ENCODE measurements at regions not wholly inside any gene's neighbourhood (a gene's known extent, or its start where the extent isn't known, plus 50 kb on each side); places are given as distances from the start of the nearest gene placed in this dataset.
"Not testable (repeated sequence)": the region's sequence is repeated elsewhere in the genome, so short reads cannot be mapped to it uniquely, and the experiment has no call there.

GRCh38 chr9:25742256-25742655, 64.0 kb upstream of the TUSC1 start:
- no peaks in the 10 kb centered on the region for H3K9me3 ChIP-seq
- no peaks in the 10 kb centered on the region for H3K4me1 ChIP-seq
- H3K27ac ChIP-seq: no peak overlapping the region
- DNase-seq: no peak
- no peaks in the 10 kb centered on the region for H3K27me3 ChIP-seq
- intact Hi-C loops (cut with DNase I): no loop called here
- no peak overlapping the region for H3K4me3 ChIP-seq
- no peak for TF ChIP-seq CTCF (IDR thresholded peaks at IDR 0.05)
- H3K36me3 ChIP-seq: no peaks in the 10 kb centered on the region
- H3K9ac ChIP-seq (ENCODE audit: low read depth in 2 of 2, low read length in 2 of 2): no peak overlapping the region

- H3K36me3 ChIP-seq: no peaks in the 10 kb centered on the region
- no peak overlapping the region for H3K27ac ChIP-seq
- DNase-seq: no peak
- H3K9ac ChIP-seq (ENCODE audit: low read depth in 2 of 2, low read length in 2 of 2): no peak overlapping the region
- intact Hi-C loops (cut with DNase I): no loop called here
- H3K27me3 ChIP-seq: no peaks in the 10 kb centered on the region
- TF ChIP-seq CTCF (IDR thresholded peaks at IDR 0.05): no peak
- H3K9me3 ChIP-seq: no peaks in the 10 kb centered on the region
- no peak overlapping the region for H3K4me3 ChIP-seq
- H3K4me1 ChIP-seq: no peaks in the 10 kb centered on the region
These were observed 55.2 kb upstream of the TUSC1 start for GRCh38 chr9:25733336-25733982.

GRCh38 chr9:25731895-25732794, 53.9 kb upstream of the TUSC1 start:
- H3K27me3 ChIP-seq; intact Hi-C loops (cut with DNase I); H3K4me1 ChIP-seq; DNase-seq; H3K9me3 ChIP-seq; H3K4me3 ChIP-seq; H3K27ac ChIP-seq; H3K9ac ChIP-seq (ENCODE audit: low read depth in 2 of 2, low read length in 2 of 2); H3K36me3 ChIP-seq: not testable (repeated sequence)
